Testis (tissue), 2 donors: ENCODE measurements at regions not wholly inside any gene's neighbourhood (a gene's known extent, or its start where the extent isn't known, plus 50 kb on each side); places are given as distances from the start of the nearest gene placed in this dataset.

ENCODE experiments used
- CTCF ChIP-seq, 3 experiments: fragments of 450-650 bp in 2 of 3; fragments of 200-600 bp in 1 of 3; sonication (generic) in 1 of 3; IDR thresholded peaks; one replicate each; pipeline ENCODE4 v1.5.1; 2016 to 2019; ENCODE audit warnings: antibody characterized with exemption in 3 of 3, mild to moderate bottlenecking in 2 of 3, moderate library complexity in 1 of 3
- POLR2A ChIP-seq: fragments of 450-650 bp; IDR thresholded peaks from one replicate; pipeline ENCODE4 v1.6.1; 2017; ENCODE audit warnings: antibody characterized with exemption, mild to moderate bottlenecking, moderate library complexity

GRCh38 chr4:120622601-120623000 lies 299.9 kb downstream of the PRDM5 start:
- no peak for TF ChIP-seq CTCF (IDR thresholded peaks at IDR 0.05)
- no peak for TF ChIP-seq POLR2A
